ENCODE measurements at regions not wholly inside any gene's neighbourhood (a gene's known extent, or its start where the extent isn't known, plus 50 kb on each side); places are given as distances from the start of the nearest gene placed in this dataset.
A peak's percentile ranks its signal among the peaks of the same experiment; 100 is the strongest.

DNA sequence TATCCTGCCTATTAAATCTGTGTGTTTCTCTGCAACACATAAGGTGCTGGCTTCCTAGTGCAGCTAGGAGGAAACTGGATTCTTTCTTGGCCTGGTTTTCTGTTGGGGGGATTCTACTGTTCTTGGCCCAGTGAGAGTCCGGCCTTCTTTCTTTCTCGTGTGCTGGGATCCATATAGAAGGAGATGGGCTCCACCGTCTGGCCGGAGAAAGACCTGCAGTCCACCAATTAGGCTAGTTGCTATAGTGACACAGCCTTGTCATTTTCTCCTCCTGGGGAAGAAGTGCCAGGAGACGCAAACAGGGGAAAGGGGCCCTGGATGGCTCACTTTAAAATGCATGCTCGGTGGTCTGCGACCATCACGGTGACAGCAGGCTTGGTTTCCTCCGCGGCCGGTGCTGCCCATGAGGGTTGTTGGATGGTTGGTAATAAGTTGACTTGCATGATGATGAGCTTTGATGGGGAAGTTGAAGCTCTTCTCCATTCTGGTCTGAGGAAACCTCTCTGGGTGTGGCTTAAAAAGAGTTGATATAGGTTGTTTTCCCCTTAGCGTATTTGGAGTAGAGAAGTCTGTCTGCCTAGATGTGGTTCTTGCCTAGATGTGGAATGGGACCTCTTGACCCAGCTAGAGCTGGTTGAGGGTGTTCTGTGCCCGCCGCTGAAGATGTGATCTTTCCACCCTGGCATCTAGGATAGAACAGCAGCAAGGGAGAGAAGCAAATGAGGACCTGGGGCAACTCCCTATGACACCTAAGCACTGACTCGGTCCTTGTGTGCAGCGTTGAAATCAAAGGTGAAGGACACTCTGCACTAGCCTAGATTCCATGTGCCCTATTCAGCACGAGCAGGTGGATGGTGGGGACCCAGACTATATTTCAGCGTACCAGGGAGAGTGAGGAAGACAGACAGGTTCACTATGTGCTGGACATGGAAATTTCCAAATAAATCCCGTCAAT is 1335.0 kb downstream of the BRD1 start:
- TF ChIP-seq, protein P1, sequence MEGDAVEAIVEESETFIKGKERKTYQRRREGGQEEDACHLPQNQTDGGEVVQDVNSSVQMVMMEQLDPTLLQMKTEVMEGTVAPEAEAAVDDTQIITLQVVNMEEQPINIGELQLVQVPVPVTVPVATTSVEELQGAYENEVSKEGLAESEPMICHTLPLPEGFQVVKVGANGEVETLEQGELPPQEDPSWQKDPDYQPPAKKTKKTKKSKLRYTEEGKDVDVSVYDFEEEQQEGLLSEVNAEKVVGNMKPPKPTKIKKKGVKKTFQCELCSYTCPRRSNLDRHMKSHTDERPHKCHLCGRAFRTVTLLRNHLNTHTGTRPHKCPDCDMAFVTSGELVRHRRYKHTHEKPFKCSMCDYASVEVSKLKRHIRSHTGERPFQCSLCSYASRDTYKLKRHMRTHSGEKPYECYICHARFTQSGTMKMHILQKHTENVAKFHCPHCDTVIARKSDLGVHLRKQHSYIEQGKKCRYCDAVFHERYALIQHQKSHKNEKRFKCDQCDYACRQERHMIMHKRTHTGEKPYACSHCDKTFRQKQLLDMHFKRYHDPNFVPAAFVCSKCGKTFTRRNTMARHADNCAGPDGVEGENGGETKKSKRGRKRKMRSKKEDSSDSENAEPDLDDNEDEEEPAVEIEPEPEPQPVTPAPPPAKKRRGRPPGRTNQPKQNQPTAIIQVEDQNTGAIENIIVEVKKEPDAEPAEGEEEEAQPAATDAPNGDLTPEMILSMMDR (IDR thresholded peaks at IDR 0.05) = peak; percentile 65
- Histone ChIP-seq H3K9me3 (ENCODE audit: control insufficient read depth, insufficient read depth, low read length) (no peaks in the 10 kb centered on the region), H3K4me3 (ENCODE audit: low read length) (no peak overlapping the region), H3K27me3 (ENCODE audit: control insufficient read depth, insufficient read depth, low read length) (peaks cover 28% of the 10 kb centered on the region), H3K36me3 (ENCODE audit: control insufficient read depth, insufficient read depth, low read length) (no peaks in the 10 kb centered on the region), H3K4me1 (ENCODE audit: control insufficient read depth, insufficient read depth, low read length) (peaks cover 5% of the 10 kb centered on the region), H3K27ac (ENCODE audit: low read length) (no peak overlapping the region)
- no peak overlapping the region for H3K4me3 Mint-ChIP-seq
- intact Hi-C loops (cut with micrococcal nuclease) = no loop called here
- peak; percentile 39 to 55 for DNase-seq
- ATAC-seq = peak in 2 of 3 donors; percentile 58 to 75
- 32% methylated on average over 18 of the region's 19 CpGs for WGBS (ENCODE audit: insufficient coverage)
- H3K36me3 Mint-ChIP-seq = no peaks in the 10 kb centered on the region
- H3K4me1 Mint-ChIP-seq = no peaks in the 10 kb centered on the region
- peaks cover 38 to 44% of the 10 kb centered on the region in 2 donors for H3K27me3 Mint-ChIP-seq (ENCODE audit: low read depth in 2 of 2)
- no peaks in the 10 kb centered on the region for H3K9me3 Mint-ChIP-seq
- no peak overlapping the region for H3K27ac Mint-ChIP-seq

DNA sequence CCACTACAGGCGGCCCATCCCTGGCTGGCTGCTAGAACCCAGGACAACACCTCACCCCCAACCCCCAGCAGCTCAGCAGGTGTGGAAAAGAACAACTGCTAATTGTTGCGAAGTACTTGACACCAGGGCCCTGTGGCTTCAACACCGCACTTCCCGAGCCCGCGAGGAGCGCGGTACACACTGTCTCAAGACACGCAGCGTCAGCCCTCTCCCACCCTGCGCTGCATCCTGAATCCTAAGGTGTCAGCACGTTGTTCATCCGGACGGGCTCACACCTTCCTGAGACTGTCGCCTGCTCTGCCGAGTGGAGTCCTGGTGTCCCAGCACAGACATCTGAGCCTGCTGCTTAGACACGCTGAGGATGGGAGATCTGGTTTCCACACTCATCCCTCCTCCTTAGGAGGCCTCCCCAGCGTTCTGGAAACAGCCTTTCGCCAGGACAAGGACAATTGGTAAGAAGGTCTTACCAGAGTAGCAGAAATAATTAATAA is 1336.2 kb downstream of the BRD1 start:
- Mint-ChIP-seq H3K27me3 (ENCODE audit: low read depth in 2 of 2) (peaks cover 49 to 51% of the 10 kb centered on the region in 2 donors), H3K4me1 (no peaks in the 10 kb centered on the region), H3K9me3 (no peaks in the 10 kb centered on the region), H3K36me3 (no peaks in the 10 kb centered on the region), H3K27ac (no peak overlapping the region), H3K4me3 (no peak overlapping the region)
- peaks cover 28% of the 10 kb centered on the region for H3K27me3 ChIP-seq (ENCODE audit: control insufficient read depth, insufficient read depth, low read length)
- H3K4me1 ChIP-seq (ENCODE audit: control insufficient read depth, insufficient read depth, low read length) = peaks cover 5% of the 10 kb centered on the region
- TF ChIP-seq, protein P1 (IDR thresholded peaks at IDR 0.05) = no peak
- H3K9me3 ChIP-seq (ENCODE audit: control insufficient read depth, insufficient read depth, low read length) = no peaks in the 10 kb centered on the region
- intact Hi-C loops (cut with micrococcal nuclease) = no loop called here
- DNase-seq = no peak
- no peak for ATAC-seq
- H3K36me3 ChIP-seq (ENCODE audit: control insufficient read depth, insufficient read depth, low read length) = no peaks in the 10 kb centered on the region
- no peak overlapping the region for H3K27ac ChIP-seq (ENCODE audit: low read length)
- no peak overlapping the region for H3K4me3 ChIP-seq (ENCODE audit: low read length)
- 12% methylated on average over 17 of the region's 19 CpGs for WGBS (ENCODE audit: insufficient coverage)

DNA sequence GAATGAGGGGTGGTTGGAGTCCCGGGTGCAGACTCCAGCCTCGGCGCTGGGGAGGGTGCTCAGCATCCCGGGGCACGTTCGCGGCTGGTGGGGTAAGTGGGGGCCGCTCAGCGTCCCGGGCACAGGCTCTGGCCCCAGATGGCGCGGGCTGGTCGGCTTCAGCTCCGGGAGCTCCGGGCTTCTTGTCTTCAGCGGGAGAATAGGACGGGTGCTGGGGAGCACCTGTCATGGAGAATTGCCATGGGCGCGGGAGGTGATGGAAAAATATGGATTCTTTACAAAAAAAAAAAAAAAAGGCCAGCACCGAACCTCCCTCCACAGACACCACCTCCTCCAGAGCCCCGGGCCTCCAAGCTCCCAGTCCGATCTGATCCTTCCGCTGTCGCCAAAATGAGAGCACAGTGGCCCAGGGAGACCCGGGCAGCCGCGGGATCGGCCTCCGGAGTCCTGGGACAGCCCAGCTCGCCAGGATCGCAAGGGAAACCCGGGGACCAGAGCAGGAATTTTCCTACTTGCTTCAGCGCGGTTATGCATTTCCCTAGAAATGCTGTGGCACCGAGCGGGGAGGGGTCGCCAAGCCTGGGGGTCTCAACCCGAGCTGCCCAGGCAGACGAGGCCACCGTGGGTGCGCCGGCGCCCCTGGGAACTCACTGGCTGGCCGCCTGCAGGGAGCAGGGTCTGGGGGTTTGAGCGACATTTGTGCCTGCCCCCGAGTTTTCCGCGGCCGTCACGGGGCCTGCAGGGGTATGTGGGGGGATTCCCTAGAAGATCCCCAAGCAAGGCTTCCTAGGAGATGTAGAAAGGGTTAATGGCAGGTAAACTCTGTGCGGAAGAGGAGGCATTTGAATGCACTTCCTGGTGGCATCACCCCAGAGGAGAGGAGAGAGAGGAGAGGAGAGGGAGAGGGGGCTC is 1336.9 kb downstream of the BRD1 start:
- H3K9me3 Mint-ChIP-seq = no peaks in the 10 kb centered on the region
- Histone ChIP-seq H3K4me1 (ENCODE audit: control insufficient read depth, insufficient read depth, low read length) (peaks cover 5% of the 10 kb centered on the region), H3K9me3 (ENCODE audit: control insufficient read depth, insufficient read depth, low read length) (no peaks in the 10 kb centered on the region), H3K27me3 (ENCODE audit: control insufficient read depth, insufficient read depth, low read length) (peaks cover 28% of the 10 kb centered on the region), H3K36me3 (ENCODE audit: control insufficient read depth, insufficient read depth, low read length) (no peaks in the 10 kb centered on the region), H3K27ac (ENCODE audit: low read length) (no peak overlapping the region), H3K4me3 (ENCODE audit: low read length) (no peak overlapping the region)
- H3K27ac Mint-ChIP-seq = no peak overlapping the region
- TF ChIP-seq, protein P1 (IDR thresholded peaks at IDR 0.05) = no peak
- no peaks in the 10 kb centered on the region for H3K36me3 Mint-ChIP-seq
- WGBS (ENCODE audit: insufficient coverage) = 5% methylated on average over 49 of the region's 51 CpGs
- DNase-seq (no peak), ATAC-seq (no peak)
- H3K4me1 Mint-ChIP-seq = no peaks in the 10 kb centered on the region
- H3K4me3 Mint-ChIP-seq = no peak overlapping the region
- intact Hi-C loops (cut with micrococcal nuclease) = no loop called here
- peaks cover 49 to 57% of the 10 kb centered on the region in 2 donors for H3K27me3 Mint-ChIP-seq (ENCODE audit: low read depth in 2 of 2)
